NCI-H526 (cell line): ENCODE measurements at regions not wholly inside any gene's neighbourhood (a gene's known extent, or its start where the extent isn't known, plus 50 kb on each side); places are given as distances from the start of the nearest gene placed in this dataset.
A peak's percentile ranks its signal among the peaks of the same experiment; 100 is the strongest.

Experiments used
- DNase-seq, 2 experiments: peaks; one replicate each; lab custom pipeline; 2025; lab: John Stamatoyannopoulos, UW

DNA sequence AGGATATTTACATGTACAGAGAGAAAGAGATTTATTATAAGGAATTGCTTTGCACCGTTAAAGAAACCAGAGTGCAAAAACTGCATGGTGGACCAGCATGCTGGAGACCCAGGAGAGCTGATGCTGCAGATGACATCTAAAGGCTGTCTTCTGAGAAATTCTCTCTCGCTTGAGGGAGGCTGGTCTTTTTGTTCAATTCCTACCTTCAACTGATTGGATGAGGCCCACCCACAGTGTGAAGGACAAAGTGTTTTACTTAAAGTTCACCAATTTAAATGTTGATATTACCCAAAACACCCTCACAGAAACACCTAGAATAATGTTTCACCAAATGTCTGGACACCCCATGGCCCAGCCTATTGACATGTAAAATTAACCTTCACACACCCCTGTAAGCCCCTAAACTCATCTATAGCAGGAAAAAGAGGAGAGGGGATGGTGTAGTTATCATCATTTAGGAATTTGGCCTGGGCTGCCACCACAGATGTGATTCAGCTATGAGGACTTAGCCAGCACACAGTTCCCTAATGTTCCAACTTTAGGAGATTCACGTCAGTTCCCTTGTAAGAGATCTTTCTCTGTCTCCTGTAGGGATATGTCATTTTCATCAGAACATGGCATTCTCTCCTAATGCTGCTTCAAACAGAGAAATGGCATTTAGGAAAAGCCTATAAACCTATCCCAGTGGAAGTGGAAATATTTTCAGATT, 358.2 kb upstream of the TLE4 start:
- no peak for DNase-seq

DNA sequence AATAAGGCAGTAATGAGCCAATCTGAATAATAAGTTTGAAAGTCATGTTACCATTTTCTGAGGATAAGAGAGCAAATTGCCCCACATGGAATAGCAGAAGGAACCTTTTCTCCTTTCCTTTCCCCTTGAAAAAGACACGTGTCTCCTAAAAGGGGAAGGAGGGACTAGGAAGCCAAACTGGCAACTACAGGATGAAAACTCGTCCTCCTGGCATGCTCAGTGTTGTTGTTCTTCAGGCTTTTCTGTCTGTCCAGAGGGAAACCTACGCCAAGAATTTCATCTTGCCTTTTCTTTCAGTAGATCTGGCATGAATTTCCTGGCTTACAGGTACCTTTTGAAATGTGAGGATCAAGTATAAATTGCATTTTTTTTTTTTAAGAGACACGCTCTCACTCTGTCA, 355.9 kb upstream of the TLE4 start:
- no peak for DNase-seq

DNA sequence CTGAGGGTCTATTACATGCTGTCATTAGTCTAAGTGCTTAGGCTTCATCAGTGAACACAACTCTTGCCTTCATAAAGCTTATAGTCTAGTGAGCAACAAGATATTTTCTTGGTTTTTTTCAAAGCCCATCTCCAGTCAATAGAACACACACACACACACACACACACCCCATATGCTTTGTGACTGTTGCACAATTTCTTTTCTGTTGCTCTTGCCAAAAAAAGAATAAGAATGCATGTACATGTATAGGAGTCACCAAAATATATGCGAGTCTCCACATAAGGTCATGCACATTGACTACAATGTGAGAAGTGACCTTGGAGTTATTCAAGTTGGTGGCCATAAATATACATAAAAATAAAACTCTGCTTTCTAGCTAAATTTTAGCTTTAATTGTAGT, 351.5 kb upstream of the TLE4 start:
- no peak for DNase-seq

DNA sequence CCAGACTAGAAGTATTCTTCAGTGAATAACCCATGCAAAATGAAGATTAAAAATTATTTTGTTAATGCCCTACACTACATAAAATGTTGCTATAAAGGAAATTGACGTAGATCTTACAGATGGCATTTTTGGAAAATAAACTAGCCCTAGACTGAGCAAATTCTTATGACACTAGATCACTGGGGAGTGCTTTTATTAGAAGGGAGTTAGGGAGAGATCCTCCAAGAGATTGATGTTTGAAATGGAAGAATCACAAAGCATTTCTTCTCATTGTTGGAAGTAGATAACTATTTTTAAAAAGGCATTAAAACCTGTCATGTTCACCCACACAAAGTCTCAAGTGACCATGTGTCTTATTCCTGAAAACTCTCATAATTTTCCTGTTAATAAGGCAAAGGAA, 351.1 kb upstream of the TLE4 start:
- no peak for DNase-seq

DNA sequence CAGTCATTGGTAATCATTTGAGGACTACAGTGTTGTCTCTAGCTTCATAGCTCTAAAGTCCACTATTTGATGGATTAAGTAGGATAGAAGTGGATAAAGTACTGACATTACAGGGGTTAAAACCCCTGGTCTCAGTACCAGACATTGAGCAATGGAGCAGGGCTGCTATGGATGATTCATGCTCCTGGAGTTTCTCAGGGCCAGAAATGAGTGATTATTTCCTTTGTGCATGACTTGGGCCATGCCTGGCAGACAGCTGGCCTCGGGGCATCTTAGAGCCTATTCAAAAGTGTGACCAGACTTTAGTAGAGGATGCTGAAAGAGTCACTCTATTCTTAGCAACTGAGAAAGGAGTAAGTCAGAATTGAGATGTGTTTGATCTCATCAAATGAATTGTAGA, 350.7 kb upstream of the TLE4 start:
- DNase-seq, result no peak

DNA sequence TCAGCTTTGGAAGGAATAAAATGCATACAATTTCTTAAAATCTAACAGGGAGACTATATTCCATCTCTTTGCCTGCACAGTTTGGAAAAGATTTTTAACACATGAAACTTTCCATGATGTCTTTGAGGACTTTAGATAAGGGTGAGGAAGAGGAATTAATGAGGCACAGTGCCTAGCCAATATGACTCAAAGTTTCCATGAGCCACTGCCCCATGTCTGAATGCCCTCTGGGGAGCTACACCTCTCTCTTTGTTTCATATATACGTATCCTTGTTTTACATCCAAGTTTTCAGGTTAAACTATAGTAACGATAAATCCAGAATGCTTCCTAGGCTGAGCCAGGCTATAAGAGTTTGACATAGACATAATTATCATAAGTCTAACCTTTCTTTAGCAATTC, 349.3 kb upstream of the TLE4 start:
- DNase-seq, result no peak

DNA sequence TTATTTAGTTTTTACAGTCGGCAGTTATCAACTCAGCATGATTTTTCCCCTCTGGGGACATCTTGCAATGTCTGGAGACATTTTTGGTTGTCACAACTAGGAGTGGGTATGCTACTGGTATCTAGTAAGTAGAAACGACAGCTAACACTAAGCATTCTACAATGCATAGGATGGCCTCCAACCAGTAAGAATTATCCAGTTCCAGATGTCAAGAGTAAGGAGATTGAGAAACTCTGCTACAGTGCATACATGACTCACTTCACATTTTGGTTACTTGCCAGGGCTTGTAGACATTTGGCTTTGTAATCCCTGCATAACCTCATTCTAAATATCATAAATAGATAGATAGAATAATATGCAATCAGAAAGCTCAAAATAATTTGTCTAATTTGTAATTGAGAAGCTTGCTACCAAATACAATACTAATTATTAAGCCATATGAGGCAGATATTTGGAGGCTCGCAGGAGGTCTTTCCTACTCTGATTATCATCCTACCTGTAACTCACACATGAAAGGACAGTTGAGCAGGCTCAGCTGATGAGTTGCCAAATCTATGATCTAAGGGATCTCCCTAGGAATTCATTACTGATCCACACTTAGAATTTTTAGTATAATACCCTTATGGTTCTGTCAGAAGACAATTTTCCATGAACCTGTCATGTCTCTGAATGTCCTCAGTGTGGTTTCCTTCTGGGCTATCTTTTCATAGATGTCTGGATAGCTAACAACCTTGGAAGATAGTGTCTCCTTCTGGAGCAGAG, 346.9 kb upstream of the TLE4 start:
- no peak for DNase-seq

DNA sequence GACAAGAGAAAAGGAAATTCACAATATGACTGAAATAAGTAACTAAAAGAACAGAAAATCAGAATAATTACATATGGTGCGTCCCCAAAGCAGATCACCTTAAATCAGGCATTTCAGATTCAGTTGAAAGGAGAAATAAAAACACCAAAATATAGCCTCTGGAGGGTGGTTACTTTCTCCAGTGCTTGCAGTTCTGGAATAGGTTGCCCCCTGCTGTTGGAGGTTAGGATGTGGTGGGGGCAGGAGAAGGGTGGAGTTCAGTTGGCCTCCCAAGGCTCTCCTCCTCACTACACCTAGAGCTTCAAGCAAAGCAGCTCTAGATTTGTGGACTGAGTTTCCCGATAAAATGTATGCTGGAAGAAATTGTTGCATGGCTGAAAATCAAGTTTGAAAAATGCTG, 338.2 kb upstream of the TLE4 start:
- peak; percentile 0 to 33 for DNase-seq

DNA sequence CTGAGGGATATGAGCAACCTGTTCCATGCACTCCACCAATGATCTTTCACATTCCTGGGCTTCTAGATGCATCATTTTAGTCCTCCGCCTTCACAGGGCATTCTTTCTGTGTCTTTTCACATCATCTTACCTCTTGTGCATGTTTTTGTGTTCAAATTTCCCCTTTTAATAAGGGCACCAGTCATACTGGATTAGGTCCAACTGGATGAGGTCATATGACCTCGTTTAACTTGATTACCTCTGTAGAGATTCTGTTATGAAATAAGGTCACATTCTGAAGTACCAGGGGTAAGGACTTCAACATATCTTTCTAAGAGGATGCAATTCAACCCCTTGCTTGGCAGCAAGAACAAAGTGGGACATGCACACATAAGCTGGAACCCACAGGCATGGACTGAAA, 335.3 kb upstream of the TLE4 start:
- no peak for DNase-seq

DNA sequence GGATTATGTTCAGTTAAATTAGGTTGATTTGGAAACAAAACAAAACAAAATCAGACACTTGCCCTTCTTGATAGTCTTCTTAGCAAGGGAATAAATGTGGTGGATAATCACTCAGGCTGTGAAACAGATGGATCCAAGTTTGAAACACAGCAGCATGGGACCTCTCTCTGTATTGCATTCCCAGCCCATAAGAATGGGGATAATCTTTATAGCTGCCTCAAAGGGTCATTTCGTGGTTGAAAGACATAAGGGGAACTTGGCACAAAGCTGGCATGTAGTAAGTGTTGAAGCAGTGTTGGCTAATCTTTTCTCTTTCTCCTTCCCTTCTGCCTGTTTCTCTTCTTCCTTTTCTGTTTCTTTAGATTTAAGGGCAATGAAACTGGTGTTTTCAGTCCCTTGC, 333.9 kb upstream of the TLE4 start:
- DNase-seq, result no peak

DNA sequence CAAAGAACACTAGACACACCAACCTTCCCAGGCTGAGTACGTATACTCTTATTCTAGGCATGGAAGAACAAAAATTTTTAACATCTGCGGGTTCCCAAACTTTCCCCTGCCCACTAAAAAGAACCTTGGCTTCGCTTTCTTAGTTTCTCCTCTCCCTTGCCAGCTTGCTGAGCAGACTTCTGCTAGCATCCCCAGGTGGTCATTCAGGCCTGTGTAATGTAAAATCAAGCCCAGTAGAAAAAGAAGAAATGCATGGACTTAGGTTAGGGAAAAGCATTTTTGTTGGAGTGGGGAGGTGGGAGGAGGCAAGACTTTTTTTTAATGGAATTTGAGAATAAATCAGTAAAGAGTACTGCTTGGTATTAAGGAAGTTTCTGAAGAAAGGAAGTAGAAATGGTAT, 331.0 kb upstream of the TLE4 start:
- DNase-seq, result no peak

DNA sequence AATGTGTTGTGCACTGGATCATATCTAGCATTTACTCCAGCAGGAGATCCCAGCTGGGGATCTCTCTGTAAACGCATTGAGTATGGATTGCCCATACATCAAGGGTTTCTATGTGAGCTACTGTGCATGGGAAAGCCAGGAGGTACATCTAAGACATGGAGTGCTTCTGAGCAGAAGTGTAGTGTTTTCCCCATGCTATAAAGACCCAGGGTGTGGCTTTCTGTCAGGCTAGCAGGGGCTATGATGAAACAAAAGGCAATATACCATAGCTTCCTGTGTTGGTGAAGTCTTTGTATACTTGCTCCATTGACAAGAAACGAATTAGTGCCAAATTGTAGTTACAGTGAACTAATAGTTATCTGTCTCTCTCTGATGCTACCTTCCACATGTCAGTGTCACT, 329.3 kb upstream of the TLE4 start:
- no peak for DNase-seq

DNA sequence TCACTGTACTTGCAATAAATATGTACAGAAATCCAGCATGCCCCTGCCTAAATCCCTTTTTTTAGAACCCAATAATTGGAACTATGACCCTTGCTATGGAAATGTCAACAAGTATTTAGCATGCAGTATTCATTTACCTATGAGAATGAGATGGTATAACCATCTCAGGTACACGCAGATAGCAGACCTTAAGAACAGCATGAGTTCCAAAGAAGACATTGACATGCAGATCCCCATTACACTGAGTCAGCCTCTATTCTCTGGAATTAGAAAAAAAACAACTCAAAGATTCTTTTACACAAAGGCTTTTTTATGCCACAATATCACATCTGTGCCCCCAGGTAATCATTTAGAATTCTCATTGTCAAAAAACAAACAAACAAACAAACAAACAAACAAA, 325.6 kb upstream of the TLE4 start:
- no peak for DNase-seq

DNA sequence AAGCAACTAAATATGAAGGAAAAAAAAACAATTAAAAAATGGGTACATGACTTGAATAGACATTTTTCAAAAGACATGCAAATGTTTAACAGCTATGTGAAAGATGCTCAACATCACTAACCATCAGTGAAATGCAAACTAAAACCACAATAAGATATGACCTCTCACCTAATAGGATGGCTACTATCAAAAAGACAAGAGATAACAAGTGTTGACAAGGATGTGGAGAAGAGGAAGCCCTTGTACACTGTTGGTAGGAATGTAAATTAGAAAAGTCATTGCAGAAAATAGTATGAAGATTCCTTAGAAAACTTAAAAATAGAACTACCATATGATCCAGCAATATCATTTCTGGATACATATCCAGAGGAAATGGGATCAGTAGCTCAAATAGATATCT, 324.7 kb upstream of the TLE4 start:
- DNase-seq, result no peak

DNA sequence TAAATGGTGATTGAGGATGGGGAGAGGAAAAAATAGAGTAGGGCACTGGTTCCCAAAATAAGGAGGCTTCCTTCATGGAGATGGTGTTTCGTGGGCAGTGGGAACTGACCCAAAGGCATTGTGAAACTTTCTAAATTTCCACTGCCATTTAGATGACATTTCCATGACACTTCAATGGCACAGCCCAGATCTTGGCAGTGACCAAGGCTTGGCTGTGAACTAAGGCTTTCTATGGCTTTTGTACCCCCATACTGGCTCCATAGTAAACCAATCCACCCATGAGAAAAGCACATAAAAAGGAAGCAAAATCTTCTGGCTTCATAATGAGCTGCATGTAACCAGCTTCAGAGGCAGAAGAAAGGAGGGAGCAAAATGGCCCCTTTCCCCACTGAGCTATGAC, 321.0 kb upstream of the TLE4 start:
- no peak for DNase-seq

DNA sequence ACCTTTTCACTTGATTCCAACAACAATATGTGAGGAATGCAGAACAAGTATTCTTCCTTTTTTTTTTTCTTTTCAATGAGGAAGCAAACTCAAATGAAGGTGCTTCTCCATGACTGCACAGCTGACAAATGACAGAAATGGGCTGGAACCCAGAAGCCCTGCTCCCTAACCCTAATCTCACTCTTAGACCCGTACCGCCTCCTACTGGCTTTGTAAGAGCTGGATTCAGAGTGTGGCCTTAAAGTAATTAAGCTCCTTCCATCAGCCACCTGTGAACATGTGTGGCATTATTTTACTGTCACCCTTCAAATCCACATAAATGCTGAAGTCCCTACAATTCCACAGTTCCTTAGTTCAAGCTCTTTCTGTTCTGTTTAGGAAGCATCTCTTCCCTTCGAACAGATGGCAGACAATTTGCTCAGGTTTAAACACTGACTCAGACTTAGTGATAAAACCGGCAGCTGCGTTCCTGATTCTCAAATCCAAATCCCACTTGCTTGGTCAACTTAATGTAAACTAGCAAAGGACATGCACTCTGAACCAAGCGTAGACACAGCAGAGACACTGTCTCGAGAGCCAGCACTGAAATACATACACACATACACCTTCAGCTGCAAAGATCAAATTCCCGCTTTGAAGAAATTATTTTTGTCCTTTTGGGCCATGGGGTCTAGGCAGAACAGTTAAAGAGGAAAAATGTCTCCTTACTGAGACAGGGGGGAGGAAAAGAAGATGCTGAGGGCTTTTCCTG, 316.7 kb upstream of the TLE4 start:
- DNase-seq, result peak in 1 of 2 experiments; percentile 18

DNA sequence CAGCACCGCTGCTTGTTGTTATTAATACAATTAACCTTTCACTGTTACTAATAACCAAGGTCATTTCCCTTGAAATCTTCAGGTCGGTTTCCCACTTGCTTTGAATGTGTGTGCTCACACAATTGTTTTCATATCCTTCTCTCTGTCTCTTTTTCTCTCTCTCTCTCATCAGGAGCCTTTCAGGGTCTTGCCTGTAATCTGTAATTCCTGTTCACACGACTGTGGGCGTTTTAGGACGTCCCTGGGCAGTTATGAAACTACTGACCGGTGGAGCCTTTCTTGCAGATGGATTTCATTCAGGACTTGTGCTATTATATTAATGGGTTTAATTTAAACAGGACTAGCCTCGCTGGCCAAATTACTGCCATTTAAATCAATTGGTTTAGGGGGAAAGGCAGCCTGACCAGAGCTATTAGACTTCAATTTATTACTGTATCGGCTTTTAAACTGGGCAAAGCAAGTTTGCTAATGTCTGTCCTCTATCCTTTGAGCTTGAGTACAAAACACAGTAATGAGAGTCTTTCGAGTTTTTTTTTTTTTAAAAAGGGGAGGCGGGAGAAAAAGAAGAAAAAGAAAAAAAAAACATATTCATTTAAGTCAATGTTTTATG, 316.0 kb upstream of the TLE4 start:
- DNase-seq, result no peak

DNA sequence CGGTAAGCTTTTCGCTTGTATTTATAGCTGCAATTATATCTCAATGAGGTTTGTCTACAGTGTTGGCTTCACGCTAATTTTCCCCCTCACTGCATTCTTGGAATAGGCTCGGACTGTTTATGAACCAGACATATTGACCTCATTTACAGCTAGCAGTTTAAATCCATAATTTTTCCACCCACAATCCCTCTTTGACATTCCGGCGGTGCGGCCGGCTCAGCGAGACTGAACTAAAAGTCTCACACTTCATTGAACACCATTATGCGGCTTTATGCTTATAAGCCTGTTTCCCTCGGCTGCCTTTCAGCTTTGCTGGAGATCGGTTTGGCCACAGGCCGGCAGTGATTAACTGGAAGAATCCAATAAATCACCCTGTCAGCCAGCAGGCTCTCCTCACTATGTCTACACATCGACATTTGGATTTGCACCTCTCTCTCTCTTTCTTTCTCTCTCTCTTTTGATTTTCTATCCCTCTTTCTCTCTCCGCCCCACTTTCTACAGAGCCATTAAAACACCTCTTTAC, 315.0 kb upstream of the TLE4 start:
- DNase-seq, result peak; percentile 68 to 85

DNA sequence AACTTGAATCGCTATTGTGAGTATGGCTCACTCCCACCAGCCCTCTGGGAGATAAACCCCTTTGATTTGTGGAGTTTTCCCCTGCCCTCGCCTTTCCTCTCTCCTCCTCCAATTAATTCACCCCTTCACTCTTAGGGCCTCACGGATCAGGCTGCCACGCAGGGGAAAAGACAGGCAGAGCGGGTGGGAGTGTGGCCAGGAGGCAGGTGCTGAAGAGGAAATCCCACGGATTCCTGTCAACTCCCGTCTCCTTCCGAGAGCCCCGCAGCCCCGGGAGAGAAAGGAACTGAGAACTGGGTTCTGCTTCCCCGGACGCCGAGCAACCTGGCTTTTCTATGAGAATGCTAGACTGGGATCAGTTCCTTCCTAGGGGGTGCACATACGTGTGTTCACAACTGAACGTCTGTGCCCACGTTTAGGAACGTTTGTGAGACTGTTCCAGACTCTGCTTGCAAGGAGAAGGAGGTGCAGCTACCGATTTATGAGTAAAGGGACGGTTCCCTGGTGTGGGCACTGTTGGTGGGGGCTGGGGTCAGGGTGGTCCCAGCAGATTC, 314.5 kb upstream of the TLE4 start:
- peak in 1 of 2 experiments; percentile 36 for DNase-seq

DNA sequence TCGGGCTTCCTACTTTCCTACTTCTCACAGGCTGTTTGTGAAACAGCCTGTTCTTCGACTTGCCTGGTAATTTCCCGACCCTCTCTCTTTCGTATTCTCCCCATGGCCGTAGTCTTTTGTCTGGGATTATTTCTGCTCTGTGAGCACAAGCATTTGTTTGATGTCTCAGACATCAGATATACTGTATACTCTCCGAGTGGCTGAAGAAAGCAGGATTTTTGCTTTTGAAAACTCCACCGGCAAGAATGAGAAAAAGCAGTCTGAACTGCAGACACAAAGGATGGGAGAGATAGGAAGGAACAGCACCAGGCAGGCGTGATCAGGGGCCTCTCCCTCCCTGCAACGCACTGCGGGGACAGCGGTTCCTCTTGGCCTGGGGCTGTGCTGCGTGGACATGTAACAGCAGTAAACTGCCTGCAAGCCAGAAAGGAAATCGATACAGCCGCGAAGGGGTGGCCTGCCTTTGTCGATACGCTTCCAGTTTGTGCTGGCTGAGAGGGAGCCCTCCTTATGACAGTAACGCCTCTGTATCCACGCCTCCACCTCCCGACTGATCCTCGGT, 313.9 kb upstream of the TLE4 start:
- peak in 1 of 2 experiments; percentile 2 for DNase-seq

DNA sequence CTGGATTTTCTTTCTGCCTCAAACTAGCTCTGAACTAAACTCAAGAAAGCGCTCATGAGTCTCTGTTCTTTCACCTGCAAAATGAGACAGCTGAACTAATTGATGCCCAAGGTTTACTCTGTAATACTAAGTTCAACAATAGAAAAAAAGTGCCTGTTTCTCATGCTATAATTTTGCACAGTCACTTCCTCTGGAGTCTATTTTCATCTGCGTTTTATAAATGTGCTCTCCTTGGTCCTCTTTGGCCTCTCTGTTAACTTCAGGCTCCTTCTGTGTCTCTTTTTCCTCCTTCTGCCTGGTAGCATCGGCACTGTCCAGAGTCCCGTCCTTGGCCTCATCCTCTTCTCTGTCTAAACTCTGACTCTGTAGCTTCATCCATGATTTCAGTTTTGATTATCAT, 311.9 kb upstream of the TLE4 start:
- no peak for DNase-seq

DNA sequence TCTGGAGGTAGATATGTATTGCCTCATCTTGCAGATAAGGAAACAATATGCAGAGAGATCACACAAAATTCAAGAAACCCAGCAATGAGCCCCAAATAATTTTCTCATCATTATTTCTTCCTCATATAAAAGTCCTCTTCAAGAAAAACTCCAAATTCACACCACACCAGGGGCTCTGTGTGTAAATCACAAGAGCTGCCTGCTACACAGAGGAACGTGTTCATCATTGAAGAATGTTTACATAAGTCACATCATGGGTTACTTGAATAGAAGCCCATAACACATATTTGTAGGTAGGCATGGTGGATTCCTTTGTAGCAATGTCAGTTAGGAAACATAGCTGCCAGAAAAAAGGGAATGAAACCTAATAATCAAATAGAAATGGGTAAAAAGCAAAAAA, 308.1 kb upstream of the TLE4 start:
- no peak for DNase-seq
